ENCODE measurements at regions not wholly inside any gene's neighbourhood (a gene's known extent, or its start where the extent isn't known, plus 50 kb on each side); places are given as distances from the start of the nearest gene placed in this dataset.

- DNase-seq (ENCODE audit: low spot score), result no peak
These were observed 637.9 kb downstream of the NLGN4Y start for GRCh38 chrY:15162211-15162610.

- no peak for DNase-seq (ENCODE audit: low spot score)
These were observed 655.6 kb downstream of the NLGN4Y start for GRCh38 chrY:15179890-15180289.

GRCh38 chrY:15229056-15229455 is 704.7 kb downstream of the NLGN4Y start:
- no peak for DNase-seq (ENCODE audit: low spot score)

- no peak for DNase-seq (ENCODE audit: low spot score)
These were observed 715.3 kb downstream of the NLGN4Y start for GRCh38 chrY:15239596-15240132.

- no peak for DNase-seq (ENCODE audit: low spot score)
These were observed 735.0 kb downstream of the NLGN4Y start for GRCh38 chrY:15259286-15259685.

GRCh38 chrY:15286572-15286971 is 762.2 kb downstream of the NLGN4Y start:
- DNase-seq (ENCODE audit: low spot score), result no peak

- no peak for DNase-seq (ENCODE audit: low spot score)
These were observed 765.5 kb downstream of the NLGN4Y start for GRCh38 chrY:15289821-15290220.

GRCh38 chrY:15292881-15293280 is 768.6 kb downstream of the NLGN4Y start:
- DNase-seq (ENCODE audit: low spot score), result no peak

- DNase-seq (ENCODE audit: low spot score), result no peak
These were observed 777.5 kb downstream of the NLGN4Y start for GRCh38 chrY:15301879-15302278.

GRCh38 chrY:15312166-15312565 is 787.8 kb downstream of the NLGN4Y start:
- no peak for DNase-seq (ENCODE audit: low spot score)

GRCh38 chrY:15324189-15324588 is 799.9 kb downstream of the NLGN4Y start:
- DNase-seq (ENCODE audit: low spot score), result no peak

GRCh38 chrY:15325201-15325600 is 800.9 kb downstream of the NLGN4Y start:
- DNase-seq (ENCODE audit: low spot score), result no peak

- no peak for DNase-seq (ENCODE audit: low spot score)
These were observed 802.3 kb downstream of the NLGN4Y start for GRCh38 chrY:15326673-15327072.

GRCh38 chrY:15328848-15329247 is 804.5 kb downstream of the NLGN4Y start:
- DNase-seq (ENCODE audit: low spot score), result no peak

- DNase-seq (ENCODE audit: low spot score), result no peak
These were observed 819.2 kb downstream of the NLGN4Y start for GRCh38 chrY:15343522-15343921.

GRCh38 chrY:15345471-15346155 is 821.3 kb downstream of the NLGN4Y start:
- DNase-seq (ENCODE audit: low spot score), result no peak

GRCh38 chrY:15349351-15349750 is 825.0 kb downstream of the NLGN4Y start:
- no peak for DNase-seq (ENCODE audit: low spot score)

- DNase-seq (ENCODE audit: low spot score), result no peak
These were observed 831.0 kb downstream of the NLGN4Y start for GRCh38 chrY:15355321-15355720.

- DNase-seq (ENCODE audit: low spot score), result no peak
These were observed 836.1 kb downstream of the NLGN4Y start for GRCh38 chrY:15360471-15360870.

- no peak for DNase-seq (ENCODE audit: low spot score)
These were observed 840.7 kb downstream of the NLGN4Y start for GRCh38 chrY:15364996-15365395.

- no peak for DNase-seq (ENCODE audit: low spot score)
These were observed 844.5 kb downstream of the NLGN4Y start for GRCh38 chrY:15368786-15369185.

GRCh38 chrY:15385178-15385577 is 860.8 kb downstream of the NLGN4Y start:
- no peak for DNase-seq (ENCODE audit: low spot score)

- DNase-seq (ENCODE audit: low spot score), result no peak
These were observed 873.4 kb downstream of the NLGN4Y start for GRCh38 chrY:15397556-15398280.
